ENCODE measurements at regions not wholly inside any gene's neighbourhood (a gene's known extent, or its start where the extent isn't known, plus 50 kb on each side); places are given as distances from the start of the nearest gene placed in this dataset.

GRCh38 chr15:47570451-47570850 is 146.9 kb upstream of the SEMA6D start:
- intact Hi-C loops (cut with DNase I), result no loop called here
- no peaks in the 10 kb centered on the region for H3K9me3 ChIP-seq
- DNase-seq (no peak), ATAC-seq (no peak)
- no peaks in the 10 kb centered on the region for H3K27me3 ChIP-seq
- H3K36me3 ChIP-seq, result no peaks in the 10 kb centered on the region
- no peak for TF ChIP-seq CTCF (IDR thresholded peaks at IDR 0.05)
- H3K27ac ChIP-seq, result no peak overlapping the region
- WGBS, 2 donors, result 69 to 72% methylated on average over 4 of the region's 4 CpGs
- H3K4me1 ChIP-seq, result peaks cover 0 to 15% (median 0%) of the 10 kb centered on the region in 9 donors
- no peak overlapping the region for H3K4me3 ChIP-seq

- H3K27me3 ChIP-seq, result no peaks in the 10 kb centered on the region
- DNase-seq, result no peak
- H3K36me3 ChIP-seq, result no peaks in the 10 kb centered on the region
- no peaks in the 10 kb centered on the region for H3K9me3 ChIP-seq
- H3K4me1 ChIP-seq, result peaks cover 0 to 15% (median 0%) of the 10 kb centered on the region in 9 donors
- H3K4me3 ChIP-seq, result no peak overlapping the region
- no peak overlapping the region for H3K27ac ChIP-seq
- intact Hi-C loops (cut with DNase I), result no loop called here
- no peak for TF ChIP-seq CTCF (IDR thresholded peaks at IDR 0.05)
- no peak for ATAC-seq
- WGBS, 2 donors, result 55 to 59% methylated on average over 4 of the region's 4 CpGs
Observed at GRCh38 chr15:47570881-47571640, 146.2 kb upstream of the SEMA6D start.

GRCh38 chr15:47573673-47574072 is 143.6 kb upstream of the SEMA6D start:
- intact Hi-C loops (cut with DNase I), result no loop called here
- ATAC-seq, result no peak
- Histone ChIP-seq H3K27ac (no peak overlapping the region), H3K4me3 (no peak overlapping the region), H3K27me3 (no peaks in the 10 kb centered on the region), H3K4me1 (peaks cover 0 to 17% (median 0%) of the 10 kb centered on the region in 9 donors), H3K9me3 (no peaks in the 10 kb centered on the region), H3K36me3 (no peaks in the 10 kb centered on the region)
- DNase-seq, result no peak
- no peak for TF ChIP-seq CTCF (IDR thresholded peaks at IDR 0.05)

GRCh38 chr15:47577000-47577399 is 140.3 kb upstream of the SEMA6D start:
- Histone ChIP-seq H3K9me3 (no peaks in the 10 kb centered on the region), H3K36me3 (no peaks in the 10 kb centered on the region), H3K4me1 (peaks cover 0 to 8% (median 0%) of the 10 kb centered on the region in 9 donors), H3K27ac (no peak overlapping the region), H3K27me3 (no peaks in the 10 kb centered on the region), H3K4me3 (no peak overlapping the region)
- no peak for ATAC-seq
- intact Hi-C loops (cut with DNase I), result no loop called here
- TF ChIP-seq CTCF (IDR thresholded peaks at IDR 0.05), result no peak
- DNase-seq, result no peak

All from heart right ventricle (tissue), 16 donors.